Stomach (tissue), 4 donors: ENCODE measurements at regions not wholly inside any gene's neighbourhood (a gene's known extent, or its start where the extent isn't known, plus 50 kb on each side); places are given as distances from the start of the nearest gene placed in this dataset.

ENCODE experiments used
- POLR2A ChIP-seq, 4 donors: fragments of 450-650 bp; IDR thresholded peaks; one replicate each; pipeline ENCODE4 v1.6.1; 2016; ENCODE audit warnings: antibody characterized with exemption in 4 of 4, control low read depth in 2 of 4, mild to moderate bottlenecking in 1 of 4, moderate library complexity in 1 of 4
- POLR2AphosphoS5 ChIP-seq, 3 donors: sonication (generic); formaldehyde crosslinking; IDR thresholded peaks; one replicate each; pipeline ENCODE4 v1.6.1; 2016; ENCODE audit warnings: antibody characterized with exemption in 3 of 3
- TF ChIP-seq, protein P1 (sequence below), 7 experiments: fragments of 450-650 bp in 4 of 7; fragments of 200-600 bp in 3 of 7; sonication (generic) in 3 of 7; IDR thresholded peaks; one replicate each; pipeline ENCODE4 v1.5.1; 2016 to 2019; ENCODE audit warnings: antibody characterized with exemption in 7 of 7, control low read depth in 2 of 7, mild to moderate bottlenecking in 1 of 7

DNA sequence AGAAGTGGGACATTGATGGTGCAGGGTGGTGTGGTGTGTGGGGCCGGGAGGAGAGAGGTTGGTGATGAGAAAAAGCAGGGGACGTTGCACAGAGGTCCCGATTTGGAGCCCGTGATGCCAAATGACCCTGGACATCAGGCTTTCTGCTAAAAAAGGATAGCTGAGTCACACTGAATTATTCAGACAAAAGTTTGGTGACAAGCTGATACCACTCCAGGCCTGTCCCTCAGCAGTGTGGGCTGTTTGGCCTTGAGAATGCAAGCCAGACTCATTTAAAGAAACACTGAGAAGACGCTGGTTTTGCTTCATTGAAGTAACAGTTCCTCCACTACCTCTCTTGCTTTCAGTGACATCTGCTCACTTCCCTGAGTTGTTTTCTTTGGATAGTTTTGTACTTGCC, 262.1 kb upstream of the PWP1 start:
- TF ChIP-seq, protein P1, sequence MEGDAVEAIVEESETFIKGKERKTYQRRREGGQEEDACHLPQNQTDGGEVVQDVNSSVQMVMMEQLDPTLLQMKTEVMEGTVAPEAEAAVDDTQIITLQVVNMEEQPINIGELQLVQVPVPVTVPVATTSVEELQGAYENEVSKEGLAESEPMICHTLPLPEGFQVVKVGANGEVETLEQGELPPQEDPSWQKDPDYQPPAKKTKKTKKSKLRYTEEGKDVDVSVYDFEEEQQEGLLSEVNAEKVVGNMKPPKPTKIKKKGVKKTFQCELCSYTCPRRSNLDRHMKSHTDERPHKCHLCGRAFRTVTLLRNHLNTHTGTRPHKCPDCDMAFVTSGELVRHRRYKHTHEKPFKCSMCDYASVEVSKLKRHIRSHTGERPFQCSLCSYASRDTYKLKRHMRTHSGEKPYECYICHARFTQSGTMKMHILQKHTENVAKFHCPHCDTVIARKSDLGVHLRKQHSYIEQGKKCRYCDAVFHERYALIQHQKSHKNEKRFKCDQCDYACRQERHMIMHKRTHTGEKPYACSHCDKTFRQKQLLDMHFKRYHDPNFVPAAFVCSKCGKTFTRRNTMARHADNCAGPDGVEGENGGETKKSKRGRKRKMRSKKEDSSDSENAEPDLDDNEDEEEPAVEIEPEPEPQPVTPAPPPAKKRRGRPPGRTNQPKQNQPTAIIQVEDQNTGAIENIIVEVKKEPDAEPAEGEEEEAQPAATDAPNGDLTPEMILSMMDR (IDR thresholded peaks at IDR 0.05) = no peak
- TF ChIP-seq POLR2A (IDR thresholded peaks at IDR 0.05) (no peak), POLR2AphosphoS5 (IDR thresholded peaks at IDR 0.05) (no peak)
